ENCODE measurements at regions not wholly inside any gene's neighbourhood (a gene's known extent, or its start where the extent isn't known, plus 50 kb on each side); places are given as distances from the start of the nearest gene placed in this dataset.

GRCh38 chr12:93944911-93945310 lies 203.5 kb upstream of the PLXNC1 start:
- DNase-seq (ENCODE audit: low read depth) = no peak

- no peak for DNase-seq (ENCODE audit: low read depth)
Observed at GRCh38 chr12:93946542-93947150, 201.7 kb upstream of the PLXNC1 start.

GRCh38 chr12:93947486-93947885 lies 200.9 kb upstream of the PLXNC1 start:
- no peak for DNase-seq (ENCODE audit: low read depth)

GRCh38 chr12:93950311-93950710 lies 198.1 kb upstream of the PLXNC1 start:
- DNase-seq (ENCODE audit: low read depth) = no peak

- DNase-seq (ENCODE audit: low read depth) = no peak
Observed at GRCh38 chr12:93954166-93955112, 193.9 kb upstream of the PLXNC1 start.

- no peak for DNase-seq (ENCODE audit: low read depth)
Observed at GRCh38 chr12:93956551-93956950, 191.8 kb upstream of the PLXNC1 start.

- no peak for DNase-seq (ENCODE audit: low read depth)
Observed at GRCh38 chr12:93957168-93957567, 191.2 kb upstream of the PLXNC1 start.

- DNase-seq (ENCODE audit: low read depth) = no peak
Observed at GRCh38 chr12:93957870-93958269, 190.5 kb upstream of the PLXNC1 start.

- DNase-seq (ENCODE audit: low read depth) = no peak
Observed at GRCh38 chr12:93959657-93960056, 188.7 kb upstream of the PLXNC1 start.

- DNase-seq (ENCODE audit: low read depth) = no peak
Observed at GRCh38 chr12:93960521-93960920, 187.9 kb upstream of the PLXNC1 start.

- DNase-seq (ENCODE audit: low read depth) = no peak
Observed at GRCh38 chr12:93962336-93962735, 186.0 kb upstream of the PLXNC1 start.

- DNase-seq (ENCODE audit: low read depth) = no peak
Observed at GRCh38 chr12:93964936-93965335, 183.4 kb upstream of the PLXNC1 start.

- no peak for DNase-seq (ENCODE audit: low read depth)
Observed at GRCh38 chr12:93966516-93967133, 181.8 kb upstream of the PLXNC1 start.

GRCh38 chr12:93967454-93967853 lies 180.9 kb upstream of the PLXNC1 start:
- DNase-seq (ENCODE audit: low read depth) = no peak

GRCh38 chr12:93968536-93969285 lies 179.7 kb upstream of the PLXNC1 start:
- DNase-seq (ENCODE audit: low read depth) = no peak

- no peak for DNase-seq (ENCODE audit: low read depth)
Observed at GRCh38 chr12:93970900-93971688, 177.3 kb upstream of the PLXNC1 start.

- no peak for DNase-seq (ENCODE audit: low read depth)
Observed at GRCh38 chr12:93972411-93973208, 175.8 kb upstream of the PLXNC1 start.

- DNase-seq (ENCODE audit: low read depth) = no peak
Observed at GRCh38 chr12:93974252-93974651, 174.1 kb upstream of the PLXNC1 start.

GRCh38 chr12:93976024-93976423 lies 172.4 kb upstream of the PLXNC1 start:
- no peak for DNase-seq (ENCODE audit: low read depth)

- no peak for DNase-seq (ENCODE audit: low read depth)
Observed at GRCh38 chr12:93977081-93977480, 171.3 kb upstream of the PLXNC1 start.

- no peak for DNase-seq (ENCODE audit: low read depth)
Observed at GRCh38 chr12:93978553-93978952, 169.8 kb upstream of the PLXNC1 start.

Data from T follicular helper cell (primary cell).